ENCODE measurements at regions not wholly inside any gene's neighbourhood (a gene's known extent, or its start where the extent isn't known, plus 50 kb on each side); places are given as distances from the start of the nearest gene placed in this dataset.

- H3K27me3 ChIP-seq (replicated peaks in 1 of 7) = no peaks in the 10 kb centered on the region
- H3K9me3 ChIP-seq = no peaks in the 10 kb centered on the region
- DNase-seq = no peak
- no peak overlapping the region for H3K4me3 ChIP-seq
- no peak overlapping the region for H3K27ac ChIP-seq
- H3K36me3 ChIP-seq = no peaks in the 10 kb centered on the region
- intact Hi-C loops (cut with DNase I; ENCODE audit: low total_unique reads) = no loop called here
- no peaks in the 10 kb centered on the region for H3K4me1 ChIP-seq
- TF ChIP-seq POLR2AphosphoS5 (IDR thresholded peaks at IDR 0.05) = no peak
- no peak for TF ChIP-seq POLR2A (IDR thresholded peaks at IDR 0.05)
- TF ChIP-seq, protein P1, sequence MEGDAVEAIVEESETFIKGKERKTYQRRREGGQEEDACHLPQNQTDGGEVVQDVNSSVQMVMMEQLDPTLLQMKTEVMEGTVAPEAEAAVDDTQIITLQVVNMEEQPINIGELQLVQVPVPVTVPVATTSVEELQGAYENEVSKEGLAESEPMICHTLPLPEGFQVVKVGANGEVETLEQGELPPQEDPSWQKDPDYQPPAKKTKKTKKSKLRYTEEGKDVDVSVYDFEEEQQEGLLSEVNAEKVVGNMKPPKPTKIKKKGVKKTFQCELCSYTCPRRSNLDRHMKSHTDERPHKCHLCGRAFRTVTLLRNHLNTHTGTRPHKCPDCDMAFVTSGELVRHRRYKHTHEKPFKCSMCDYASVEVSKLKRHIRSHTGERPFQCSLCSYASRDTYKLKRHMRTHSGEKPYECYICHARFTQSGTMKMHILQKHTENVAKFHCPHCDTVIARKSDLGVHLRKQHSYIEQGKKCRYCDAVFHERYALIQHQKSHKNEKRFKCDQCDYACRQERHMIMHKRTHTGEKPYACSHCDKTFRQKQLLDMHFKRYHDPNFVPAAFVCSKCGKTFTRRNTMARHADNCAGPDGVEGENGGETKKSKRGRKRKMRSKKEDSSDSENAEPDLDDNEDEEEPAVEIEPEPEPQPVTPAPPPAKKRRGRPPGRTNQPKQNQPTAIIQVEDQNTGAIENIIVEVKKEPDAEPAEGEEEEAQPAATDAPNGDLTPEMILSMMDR (IDR thresholded peaks at IDR 0.05 in 8 of 11, conservative IDR thresholded peaks at IDR 0.05 in 3 of 11) = no peak
- 58 to 94% (median 73%) methylated on average over 1 of the region's 1 CpG for WGBS, 5 donors
Measured at GRCh38 chrX:20727447-20727846, 460.7 kb upstream of the RPS6KA3 start.

DNA sequence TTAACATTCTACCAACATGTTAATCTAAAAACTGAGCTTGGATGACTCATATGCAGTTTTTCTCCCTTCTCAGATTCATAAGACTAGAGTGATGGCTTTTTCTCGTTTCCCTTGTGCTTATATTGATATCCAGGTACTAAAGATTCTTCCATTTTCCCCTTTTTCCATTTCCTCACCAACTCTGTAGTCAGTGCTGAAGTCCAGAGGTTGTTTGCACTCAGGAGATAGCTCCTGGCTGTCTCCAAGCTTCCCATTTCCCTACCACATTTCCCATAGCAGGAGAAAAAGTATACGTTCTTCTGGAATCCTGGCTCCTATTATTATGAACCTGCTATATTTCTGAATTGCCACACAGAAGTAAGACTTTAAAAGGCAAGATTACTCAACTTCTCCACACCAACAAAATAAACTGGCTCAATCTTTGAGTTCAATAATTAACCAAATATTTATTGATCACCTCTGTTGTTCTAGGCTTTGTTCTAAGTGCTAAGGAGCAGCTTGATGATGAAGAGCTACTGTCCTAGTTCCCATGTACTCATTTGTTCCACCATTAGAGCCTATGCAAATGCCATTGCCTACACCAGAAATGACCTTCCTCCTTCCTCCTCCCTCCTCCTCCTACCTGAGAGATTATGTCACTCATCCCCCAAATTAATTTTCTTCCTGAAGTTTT lies 454.4 kb upstream of the RPS6KA3 start:
- intact Hi-C loops (cut with DNase I; ENCODE audit: low total_unique reads) = no loop called here
- TF ChIP-seq POLR2AphosphoS5 (IDR thresholded peaks at IDR 0.05) (no peak), POLR2A (IDR thresholded peaks at IDR 0.05) (no peak)
- TF ChIP-seq, protein P1 (IDR thresholded peaks at IDR 0.05 in 8 of 11, conservative IDR thresholded peaks at IDR 0.05 in 3 of 11) = no peak
- Histone ChIP-seq H3K27ac (no peak overlapping the region), H3K9me3 (no peaks in the 10 kb centered on the region), H3K36me3 (no peaks in the 10 kb centered on the region), H3K4me3 (no peak overlapping the region), H3K27me3 (replicated peaks in 1 of 7) (no peaks in the 10 kb centered on the region), H3K4me1 (no peaks in the 10 kb centered on the region)
- DNase-seq = no peak
- 54 to 88% (median 75%) methylated on average over 2 of the region's 2 CpGs for WGBS, 5 donors

GRCh38 chrX:20718592-20719380 lies 452.1 kb upstream of the RPS6KA3 start:
- intact Hi-C loops (cut with DNase I; ENCODE audit: low total_unique reads) = no loop called here
- 35 to 48% (median 43%) methylated on average over 3 of the region's 3 CpGs for WGBS, 5 donors
- no peaks in the 10 kb centered on the region for H3K9me3 ChIP-seq
- no peaks in the 10 kb centered on the region for H3K27me3 ChIP-seq (replicated peaks in 1 of 7)
- TF ChIP-seq, protein P1 (IDR thresholded peaks at IDR 0.05 in 8 of 11, conservative IDR thresholded peaks at IDR 0.05 in 3 of 11) = no peak
- TF ChIP-seq POLR2A (IDR thresholded peaks at IDR 0.05) = no peak
- TF ChIP-seq POLR2AphosphoS5 (IDR thresholded peaks at IDR 0.05) = no peak
- no peak for DNase-seq
- no peak overlapping the region for H3K4me3 ChIP-seq
- no peak overlapping the region for H3K27ac ChIP-seq
- H3K36me3 ChIP-seq = no peaks in the 10 kb centered on the region
- no peaks in the 10 kb centered on the region for H3K4me1 ChIP-seq

GRCh38 chrX:20715176-20715575 lies 448.5 kb upstream of the RPS6KA3 start:
- no peak overlapping the region for H3K4me3 ChIP-seq
- WGBS, 5 donors = 71 to 83% (median 78%) methylated on average over 3 of the region's 3 CpGs
- H3K4me1 ChIP-seq = no peaks in the 10 kb centered on the region
- no peak for DNase-seq
- H3K27me3 ChIP-seq (replicated peaks in 1 of 7) = no peaks in the 10 kb centered on the region
- H3K36me3 ChIP-seq = no peaks in the 10 kb centered on the region
- H3K27ac ChIP-seq = no peak overlapping the region
- intact Hi-C loops (cut with DNase I; ENCODE audit: low total_unique reads) = no loop called here
- no peak for TF ChIP-seq POLR2AphosphoS5 (IDR thresholded peaks at IDR 0.05)
- TF ChIP-seq POLR2A (IDR thresholded peaks at IDR 0.05) = no peak
- TF ChIP-seq, protein P1 (IDR thresholded peaks at IDR 0.05 in 8 of 11, conservative IDR thresholded peaks at IDR 0.05 in 3 of 11) = no peak
- no peaks in the 10 kb centered on the region for H3K9me3 ChIP-seq

All from spleen (tissue), 11 donors.